Stimulated activated CD4-positive, alpha-beta T cell treated with anti-CD3 and anti-CD28 coated beads, TNF-alpha, amount 100 ng/mL, for 24 hours (primary cell): ENCODE measurements at regions not wholly inside any gene's neighbourhood (a gene's known extent, or its start where the extent isn't known, plus 50 kb on each side); places are given as distances from the start of the nearest gene placed in this dataset.

Experiments
- DNase-seq, 3 experiments: peaks; one replicate each; pipeline ENCODE4 v3.0.0-alpha.2; 2020; ENCODE audit warnings: low read depth in 3 of 3

DNA sequence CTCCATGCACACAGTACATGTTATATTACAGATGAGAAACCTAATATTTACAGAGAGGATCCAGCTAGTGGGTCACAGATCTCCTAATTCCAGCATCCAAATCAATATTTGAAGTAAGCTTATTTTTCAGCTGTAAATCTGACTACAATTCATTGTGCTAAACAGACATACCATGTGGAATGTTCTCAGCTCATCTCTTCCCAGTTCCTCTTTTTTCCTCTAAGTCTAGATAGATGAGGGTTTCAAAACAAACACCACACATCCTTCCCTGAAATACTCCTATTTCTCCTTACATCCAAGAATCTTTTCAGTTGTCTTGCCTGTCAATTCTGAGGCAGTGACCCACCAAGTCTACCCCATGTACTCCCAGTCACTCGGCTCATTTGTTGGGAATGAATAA lies 200.7 kb upstream of the PIK3C3 start:
- DNase-seq: no peak

DNA sequence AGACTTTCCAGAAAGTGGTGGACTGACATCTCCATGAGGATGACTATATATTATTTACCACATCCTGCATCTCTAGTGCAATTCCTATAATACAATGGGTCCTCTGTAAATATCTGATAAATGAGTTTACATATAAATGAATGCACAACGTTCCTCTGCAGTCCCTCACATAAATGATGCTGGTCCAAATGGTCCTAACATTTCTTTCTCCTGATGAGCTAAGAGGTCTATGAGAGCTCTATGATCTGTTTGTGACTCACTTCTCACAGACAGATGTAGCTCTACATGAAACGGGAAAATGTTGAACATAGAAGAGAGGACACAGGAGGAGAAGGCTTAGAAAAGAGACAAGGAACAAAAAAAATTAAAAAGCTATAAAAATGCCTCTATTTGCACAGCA lies 201.2 kb upstream of the PIK3C3 start:
- no peak for DNase-seq

DNA sequence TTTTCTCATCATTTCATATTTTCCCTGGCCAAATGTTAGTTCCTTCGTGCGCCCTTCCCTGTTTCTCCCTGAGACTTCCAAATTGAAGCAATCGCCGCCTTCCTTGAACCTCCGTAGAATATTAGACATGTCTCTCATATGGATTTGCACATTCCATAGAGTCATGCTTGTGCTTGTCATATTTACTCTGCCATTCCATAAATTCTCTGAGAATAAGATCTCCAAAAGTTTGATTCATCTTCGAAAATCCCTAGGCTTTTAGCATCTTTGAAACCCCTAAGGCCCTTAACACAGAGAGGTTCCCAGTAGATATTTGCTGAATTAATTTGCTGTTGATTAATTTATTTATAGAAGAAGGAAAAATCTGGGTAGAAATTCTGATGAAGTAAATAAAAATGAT lies 202.2 kb upstream of the PIK3C3 start:
- DNase-seq: no peak

DNA sequence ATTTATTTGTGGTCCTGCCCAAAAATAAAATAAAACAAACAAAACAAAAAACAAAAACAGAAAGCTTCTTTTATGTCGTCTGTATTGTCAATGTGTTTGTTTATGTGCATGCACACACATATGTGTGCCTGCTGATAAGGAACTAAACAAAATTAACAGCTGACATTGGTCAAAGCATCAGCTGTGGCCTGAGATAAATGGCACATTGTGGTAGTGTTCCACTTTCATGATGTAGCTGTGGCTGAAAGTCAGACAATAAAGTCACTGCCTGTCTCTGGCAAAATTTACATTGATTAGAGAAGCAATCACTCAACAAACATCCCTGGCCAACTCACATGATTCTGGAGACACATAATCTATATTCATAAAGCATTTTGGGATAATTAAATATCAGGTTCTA lies 203.4 kb upstream of the PIK3C3 start:
- DNase-seq: no peak

DNA sequence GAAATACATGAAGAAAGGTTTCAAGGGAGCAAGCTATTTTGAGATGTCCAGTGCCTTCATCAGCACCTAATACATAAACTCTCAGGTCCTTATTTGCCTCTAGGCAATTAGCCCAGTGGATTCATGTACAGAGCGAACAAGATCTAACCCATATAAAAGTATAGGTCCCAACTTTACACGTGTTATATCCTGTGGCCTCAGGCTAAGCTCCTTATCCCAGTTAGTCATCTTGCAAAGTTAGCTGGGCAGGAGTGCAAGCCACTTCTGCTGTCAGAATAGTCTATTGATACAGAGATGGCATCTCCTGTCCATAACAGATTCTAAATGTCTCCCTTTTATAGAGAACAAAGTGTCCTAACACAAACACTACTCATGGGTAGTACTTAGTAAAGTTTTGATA lies 203.9 kb upstream of the PIK3C3 start:
- no peak for DNase-seq

DNA sequence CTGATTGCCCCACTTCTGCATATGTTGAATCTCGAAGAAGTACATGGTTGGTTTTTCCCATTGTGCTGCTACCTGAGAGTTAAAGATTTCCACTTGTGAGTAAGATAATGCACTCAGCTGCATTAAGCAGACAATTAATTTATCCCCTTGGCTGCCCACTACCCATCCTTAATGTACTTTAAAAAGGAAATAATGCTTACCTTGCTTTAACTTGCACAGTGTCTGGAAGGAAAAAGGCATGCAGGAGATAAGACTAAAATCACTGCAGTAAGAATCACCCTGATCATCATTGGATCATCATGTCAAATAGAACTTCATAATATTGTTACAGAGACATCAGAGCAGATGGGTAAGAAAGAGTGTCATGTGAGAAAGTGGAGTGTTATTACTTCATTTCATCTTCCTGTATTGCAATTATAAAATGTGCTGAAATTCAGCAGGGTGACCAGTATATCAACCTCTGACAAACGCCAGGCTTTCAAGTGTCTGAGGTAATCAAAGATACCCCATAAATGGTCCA lies 207.3 kb upstream of the PIK3C3 start:
- DNase-seq: no peak

DNA sequence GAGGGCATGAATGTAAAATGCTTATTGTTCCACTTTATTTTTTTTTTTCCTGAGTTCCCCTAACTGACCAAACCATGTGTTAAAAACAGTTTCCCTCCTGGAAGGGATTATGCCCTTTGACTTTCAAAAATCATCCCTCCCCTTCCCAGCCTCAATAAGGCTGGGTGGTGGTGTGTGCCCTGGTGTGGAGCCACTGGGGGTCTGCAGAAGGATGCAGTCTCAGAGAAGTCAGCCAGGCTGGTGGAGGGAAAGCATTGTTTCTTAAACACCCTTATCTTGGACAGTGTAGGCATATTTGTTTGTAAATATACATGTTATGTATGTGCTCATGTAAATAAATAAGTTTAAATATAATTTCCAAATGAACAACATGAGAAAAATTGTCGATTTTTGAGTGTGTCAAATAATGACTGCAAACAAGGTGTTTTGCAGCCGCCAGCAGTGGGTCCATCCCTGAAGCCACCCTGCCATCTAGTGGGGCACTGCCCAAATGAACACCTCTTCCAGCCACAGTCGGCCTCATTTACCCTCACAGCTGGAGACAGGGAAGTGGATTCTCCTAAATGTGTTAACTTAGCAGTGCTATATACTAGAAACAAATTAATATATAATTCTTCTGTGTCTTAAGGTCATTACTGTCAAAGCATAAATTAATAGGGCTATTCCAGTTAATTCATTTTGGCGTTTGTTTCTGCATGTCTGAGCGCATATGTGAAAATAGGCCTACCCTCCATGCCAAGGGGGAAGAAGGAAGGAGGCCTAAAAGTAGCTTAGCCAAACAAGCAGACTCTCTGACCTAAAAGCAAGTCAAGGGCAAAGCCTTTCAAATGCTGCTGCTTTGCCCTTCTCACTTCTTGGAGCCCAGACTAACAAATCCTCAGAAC lies 209.6 kb upstream of the PIK3C3 start:
- peak in 1 of 3 experiments; percentile 2 for DNase-seq

DNA sequence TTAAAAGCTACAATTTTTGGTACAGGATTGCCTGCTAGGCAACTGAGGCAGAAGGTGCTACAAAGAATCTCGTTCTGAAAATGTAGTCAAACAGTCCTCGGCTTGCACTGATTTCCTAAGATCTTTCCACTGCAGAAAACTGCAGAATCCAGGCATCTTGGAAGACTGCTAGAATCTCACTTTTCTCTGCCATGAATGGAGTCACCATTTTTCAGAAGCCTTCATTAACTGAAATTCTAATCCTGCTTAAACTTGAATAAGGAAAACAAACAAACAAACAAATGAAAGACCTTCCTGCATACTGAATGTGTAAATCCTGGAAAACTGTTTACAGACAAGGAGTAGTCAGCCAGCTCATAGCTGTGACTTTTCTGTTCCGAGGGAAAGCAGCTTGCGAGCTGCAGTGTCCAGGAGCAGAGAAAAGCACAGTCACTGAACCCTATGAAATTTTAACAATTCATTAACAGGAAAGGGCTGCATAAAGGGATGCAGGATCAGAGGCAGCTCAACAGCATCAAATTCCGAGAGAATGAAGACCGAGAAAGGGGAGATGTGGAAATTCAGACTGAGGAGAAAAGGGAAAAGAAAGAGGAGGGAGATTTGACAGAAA lies 210.5 kb upstream of the PIK3C3 start:
- DNase-seq: no peak

DNA sequence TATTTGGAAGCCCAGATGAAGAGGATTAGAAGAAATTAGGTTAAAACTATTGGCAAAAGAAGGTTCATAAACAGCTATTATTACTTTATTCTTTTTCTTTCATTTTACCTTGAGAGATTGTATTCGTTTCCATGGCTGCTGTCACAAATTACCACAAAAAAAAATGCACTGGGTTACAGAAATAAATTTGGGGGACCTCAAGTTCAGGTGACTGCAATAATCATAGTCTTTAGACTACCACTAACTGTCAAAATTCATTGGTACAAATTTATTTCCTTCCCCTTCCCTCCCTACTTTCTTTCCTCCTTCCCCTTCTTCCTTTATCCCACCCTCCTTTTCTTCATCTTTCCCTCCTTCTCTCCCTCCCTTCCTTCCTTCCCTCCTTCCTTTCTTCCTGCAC lies 217.8 kb upstream of the PIK3C3 start:
- no peak for DNase-seq

DNA sequence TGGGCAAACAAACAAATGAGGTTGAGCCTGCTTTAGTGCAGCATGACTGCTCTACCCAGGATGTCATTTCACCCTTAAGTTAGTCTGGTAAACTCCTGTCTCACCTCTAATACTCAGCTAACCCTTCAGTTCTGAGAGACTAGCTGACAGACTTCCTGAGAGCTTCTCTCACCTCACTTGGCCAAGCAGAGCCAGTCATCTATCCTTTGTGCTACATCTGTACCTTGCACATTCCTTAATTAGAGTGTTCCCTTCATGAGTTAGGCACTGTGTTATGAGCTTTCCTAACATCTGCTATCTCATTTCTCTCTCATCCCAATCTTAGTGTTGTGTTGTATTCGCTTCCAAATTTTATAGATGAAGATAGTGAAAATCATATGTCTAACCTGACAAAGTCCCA lies 220.1 kb upstream of the PIK3C3 start:
- DNase-seq: no peak

DNA sequence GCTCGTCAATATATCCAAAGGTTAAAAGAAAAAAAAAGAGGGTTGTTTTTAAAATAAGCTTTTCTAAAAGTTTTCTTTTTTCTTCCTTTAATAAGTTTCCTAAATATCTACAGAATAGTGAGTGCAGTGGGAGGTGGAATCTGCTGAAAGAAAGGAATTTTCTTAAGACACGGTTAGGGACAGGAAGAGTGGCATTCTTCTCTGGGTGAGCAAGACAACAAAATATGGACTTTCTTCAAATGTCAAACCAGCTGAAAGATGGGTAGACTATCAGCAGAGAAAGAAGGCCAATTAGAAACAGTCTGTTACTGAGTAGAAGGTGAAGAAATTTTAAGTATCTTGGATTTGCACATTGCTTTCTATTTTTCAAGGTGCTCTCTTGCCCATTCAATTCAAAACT lies 222.7 kb upstream of the PIK3C3 start:
- DNase-seq: no peak

DNA sequence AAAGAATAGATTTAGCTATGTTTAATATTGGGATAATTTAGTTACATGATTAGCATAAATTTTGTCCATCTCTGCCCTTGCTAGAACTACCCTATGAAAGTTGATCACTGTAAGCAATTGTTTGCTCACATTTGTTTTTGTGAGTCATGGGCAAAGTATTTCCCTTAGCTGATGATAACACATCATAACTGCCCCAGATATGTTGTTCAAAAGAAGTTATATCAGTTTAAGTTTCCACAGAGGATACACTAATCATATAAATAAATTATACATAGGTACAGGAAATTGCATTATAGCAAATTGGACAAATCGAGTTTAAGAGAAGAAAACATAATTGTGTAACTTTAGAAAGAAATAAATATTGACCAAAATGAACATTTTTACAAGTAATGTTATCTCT lies 223.2 kb upstream of the PIK3C3 start:
- no peak for DNase-seq

DNA sequence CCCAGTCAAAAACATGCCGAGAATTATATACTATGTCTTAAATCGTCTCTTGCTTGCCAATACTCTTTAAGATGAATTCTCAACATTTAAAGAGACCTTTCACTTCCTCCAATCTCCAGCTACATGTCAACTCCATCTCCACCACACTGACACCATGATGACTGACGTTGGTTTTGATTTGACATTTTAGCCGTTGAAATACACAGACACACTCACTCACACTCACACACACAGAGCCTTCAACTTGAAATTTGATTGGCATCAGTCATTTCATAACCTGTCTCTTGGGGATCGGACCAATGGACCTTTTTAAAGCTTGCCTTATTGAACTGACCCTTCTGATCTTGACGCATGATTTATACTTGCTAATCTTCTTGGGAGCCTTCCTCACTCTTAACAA lies 230.8 kb upstream of the PIK3C3 start:
- no peak for DNase-seq

DNA sequence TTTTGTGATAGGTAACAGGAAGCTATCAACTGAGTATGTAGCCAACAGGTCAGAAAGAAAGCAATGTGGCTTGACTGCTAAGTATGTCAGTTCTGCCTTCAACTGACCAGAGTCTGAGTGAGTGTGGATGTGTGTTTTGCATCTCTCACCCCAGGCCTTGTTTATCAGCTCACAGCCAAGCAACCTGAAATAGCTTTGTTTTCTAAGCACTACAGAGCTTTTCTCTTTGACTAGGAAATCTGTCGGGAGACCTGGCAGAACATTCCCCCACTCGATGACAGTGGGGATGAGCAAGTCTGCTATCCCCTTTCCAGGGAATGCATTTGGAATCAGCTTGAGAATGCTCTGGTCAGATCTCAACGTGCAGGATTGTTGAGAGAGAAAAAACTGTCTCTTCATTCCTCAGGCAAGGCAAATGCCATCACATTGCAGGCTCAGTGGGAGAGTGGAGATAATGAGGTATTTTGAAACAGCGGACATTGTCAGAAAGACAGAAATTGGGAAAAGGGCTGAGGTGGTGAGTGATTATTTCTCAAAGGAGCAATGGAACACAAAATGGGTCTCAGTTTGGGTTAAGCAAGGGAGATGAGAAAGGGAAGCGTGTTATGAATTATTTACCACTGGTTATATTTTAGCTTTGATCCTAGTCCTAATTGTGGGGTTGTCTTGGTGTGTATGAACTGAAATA lies 233.8 kb upstream of the PIK3C3 start:
- no peak for DNase-seq

DNA sequence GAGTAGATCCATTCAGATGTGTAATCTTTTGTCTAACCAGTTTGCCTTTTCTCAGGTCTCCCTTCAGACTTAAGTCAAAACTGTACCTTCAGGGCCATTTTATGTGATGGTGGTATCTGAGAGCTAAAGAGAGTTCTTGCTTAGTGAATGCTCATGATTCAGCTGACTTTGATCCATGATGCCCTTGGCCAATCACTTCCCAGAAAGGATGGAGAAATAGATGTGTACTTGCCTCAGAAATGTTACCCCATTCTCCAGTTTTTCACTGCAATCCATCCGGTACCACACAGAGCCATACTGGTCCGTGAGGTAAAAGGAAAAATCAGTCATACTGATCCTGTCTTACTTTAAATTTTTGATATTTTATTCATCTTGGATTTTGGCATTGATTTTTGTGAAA lies 234.8 kb upstream of the PIK3C3 start:
- no peak for DNase-seq

DNA sequence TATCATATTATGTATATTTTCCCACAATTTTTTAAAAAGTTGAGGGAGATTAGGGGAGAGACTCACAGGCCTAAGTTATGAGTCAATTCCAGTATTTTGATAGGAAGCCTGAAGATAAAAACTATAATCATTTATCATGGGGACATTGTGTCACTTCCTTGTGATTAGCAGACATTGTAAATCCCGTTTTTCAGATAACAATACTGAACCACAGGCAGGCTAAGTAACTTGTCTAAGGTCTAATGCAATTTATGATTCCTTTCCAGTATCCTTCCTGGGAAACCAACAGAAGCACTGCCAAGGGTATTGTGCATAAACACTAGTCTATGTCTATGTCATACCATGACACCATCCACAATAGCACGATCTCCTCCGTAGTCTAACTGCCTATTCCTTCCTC lies 235.2 kb upstream of the PIK3C3 start:
- DNase-seq: no peak

DNA sequence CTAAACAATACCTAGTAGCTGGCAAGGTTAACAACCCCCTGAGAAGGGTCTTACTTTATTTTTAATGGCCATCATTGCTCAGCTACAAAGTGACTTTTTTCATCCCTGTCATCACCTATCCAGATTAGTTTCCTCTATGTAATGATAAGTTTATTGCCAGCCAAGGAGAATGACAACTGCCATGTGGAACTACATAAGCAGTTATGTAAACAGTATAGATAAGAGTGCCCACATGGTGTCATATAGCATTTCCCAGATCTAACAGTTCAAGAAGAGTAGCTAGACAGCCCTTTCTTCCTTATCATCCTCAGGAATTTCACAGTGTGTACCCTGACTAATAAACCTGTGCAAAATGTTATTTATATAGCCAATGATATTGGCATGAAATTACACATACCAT lies 240.2 kb upstream of the PIK3C3 start:
- DNase-seq: no peak

DNA sequence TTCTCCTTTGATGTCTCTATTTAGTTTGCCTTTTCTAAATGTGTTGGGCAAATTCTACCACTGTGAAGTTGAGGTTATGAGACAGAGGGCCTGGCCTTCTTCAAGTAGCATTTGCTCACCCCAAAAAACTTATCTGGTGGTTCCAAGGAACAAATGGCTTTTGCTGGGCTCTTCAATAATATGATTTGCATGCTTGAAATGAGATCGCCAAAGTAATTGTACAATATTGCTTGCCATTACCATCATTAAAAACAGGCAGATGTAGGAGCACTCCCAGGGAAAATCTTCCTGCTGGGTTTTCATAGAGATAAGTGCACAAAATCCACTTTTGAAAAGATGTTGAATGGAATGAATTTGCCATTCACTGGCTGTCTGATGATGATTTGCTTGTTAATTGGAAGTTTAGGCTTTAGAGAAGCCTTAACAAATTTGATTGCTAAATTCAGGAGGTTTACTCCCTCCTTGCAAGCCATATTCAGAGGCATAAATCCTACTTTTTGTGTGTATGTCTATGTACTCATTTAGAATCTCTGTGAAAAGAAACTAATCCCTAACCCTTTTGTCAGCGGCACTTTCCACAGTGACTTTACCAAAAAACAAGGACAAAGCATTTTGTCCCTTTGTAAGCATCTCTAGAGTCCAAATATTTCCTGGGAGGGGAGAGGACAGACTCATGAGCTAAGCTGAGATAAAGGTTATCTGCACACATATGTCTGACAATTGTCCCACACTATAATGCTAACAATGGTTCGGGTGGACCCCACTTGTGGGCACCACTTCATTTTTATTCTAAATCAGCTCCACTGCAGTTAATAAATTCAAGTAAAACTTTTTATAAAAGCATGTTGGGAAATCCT lies 240.8 kb upstream of the PIK3C3 start:
- no peak for DNase-seq

DNA sequence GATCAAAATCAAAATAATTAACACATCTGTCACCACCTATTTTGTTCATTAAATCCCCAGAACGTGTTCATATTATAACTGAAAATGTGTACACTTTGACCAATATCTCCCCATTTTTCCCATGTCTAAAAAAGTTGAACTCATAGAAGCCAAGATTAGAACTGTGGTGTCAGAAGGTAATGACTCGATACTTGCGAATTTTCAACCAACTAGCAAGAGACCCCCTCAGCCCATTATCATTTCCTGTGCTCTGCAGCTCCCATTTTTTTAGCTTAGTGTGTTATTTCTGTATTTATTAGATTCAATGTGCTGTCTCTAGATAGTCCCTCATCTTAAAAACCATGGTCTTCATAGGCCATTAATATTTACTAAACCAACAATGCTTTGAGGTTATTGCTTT lies 248.7 kb upstream of the PIK3C3 start:
- DNase-seq: no peak

DNA sequence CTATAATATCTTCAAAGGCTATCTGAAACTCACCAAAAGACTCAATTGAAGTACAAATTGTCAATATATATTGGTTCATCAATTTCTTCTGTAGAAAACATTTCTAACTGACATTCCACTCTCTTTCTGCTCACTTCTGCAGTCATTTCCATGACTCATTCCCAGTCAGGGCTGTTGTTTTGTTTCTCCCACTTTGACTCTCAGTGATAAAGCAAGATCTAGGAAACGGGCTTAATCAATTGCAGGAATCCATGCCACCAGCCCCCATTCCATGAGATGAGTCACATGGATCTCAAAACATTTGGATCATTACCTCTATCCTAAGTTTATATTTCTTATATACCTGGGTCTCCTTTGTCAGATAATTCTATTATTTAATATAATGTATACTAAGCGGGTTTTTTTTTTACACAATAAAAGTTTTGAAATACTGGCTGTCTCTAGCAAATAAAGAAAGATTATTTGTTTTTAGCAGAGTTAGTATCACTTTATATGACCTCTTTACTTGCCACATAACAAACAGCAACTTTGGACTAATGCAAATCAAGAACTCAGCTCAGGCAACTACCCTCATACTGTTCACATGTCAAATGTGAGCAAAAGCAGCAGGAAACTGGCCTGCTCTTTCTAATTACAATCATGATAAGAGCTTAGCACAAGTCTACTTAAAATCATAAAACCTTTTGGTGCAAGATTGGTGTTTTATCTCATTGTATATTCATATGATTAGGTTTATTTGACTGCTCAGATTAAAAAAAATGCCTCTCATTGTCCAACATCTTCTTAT lies 251.1 kb upstream of the PIK3C3 start:
- DNase-seq: no peak

DNA sequence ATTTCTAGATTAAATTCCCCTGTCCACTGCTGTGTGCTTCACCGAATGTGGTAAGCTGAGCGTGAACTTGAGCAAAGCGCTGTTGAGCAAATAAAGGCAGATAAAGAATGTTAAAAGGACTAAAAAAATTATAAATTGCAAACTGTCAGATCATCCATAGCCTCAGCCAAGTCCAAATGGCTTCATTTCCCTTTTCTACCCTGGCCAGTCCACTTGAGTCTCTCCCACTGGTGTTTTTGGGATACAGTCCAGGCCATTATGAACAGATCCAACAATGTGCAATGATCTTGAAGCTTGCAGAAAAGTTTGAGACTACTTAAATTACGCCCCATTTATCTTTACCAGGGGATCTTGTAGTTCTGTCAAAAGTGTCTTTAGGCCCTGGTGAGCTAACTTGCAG lies 254.6 kb upstream of the PIK3C3 start:
- DNase-seq: no peak
